ENCODE measurements at regions not wholly inside any gene's neighbourhood (a gene's known extent, or its start where the extent isn't known, plus 50 kb on each side); places are given as distances from the start of the nearest gene placed in this dataset.

DNA sequence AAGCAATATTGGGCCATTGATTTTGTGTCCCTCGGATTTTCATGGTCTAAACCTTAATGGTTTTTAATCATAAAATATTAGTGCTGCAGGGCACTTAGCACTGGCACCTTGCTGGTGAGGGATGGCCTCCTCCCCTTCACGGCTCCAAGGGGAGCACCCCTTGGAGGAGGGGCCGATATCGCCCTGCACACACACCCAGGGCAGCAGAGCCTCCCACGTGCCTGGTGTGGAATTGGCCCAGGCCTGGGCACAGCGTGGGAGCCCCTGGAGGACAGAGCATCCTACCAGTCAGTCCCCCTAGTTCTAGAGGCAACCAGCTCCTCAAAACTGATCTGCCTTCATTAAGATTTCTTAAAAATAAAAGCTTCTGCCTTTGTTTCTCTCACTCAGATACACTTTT lies 90.7 kb upstream of the CSF3R start:
- TF ChIP-seq POLR2AphosphoS5 (IDR thresholded peaks at IDR 0.05; ENCODE audit: borderline replicate concordance, low read depth, low read length) (no peak), EZH2 (IDR thresholded peaks at IDR 0.05) (no peak)
